NB4 (cell line): ENCODE measurements at regions not wholly inside any gene's neighbourhood (a gene's known extent, or its start where the extent isn't known, plus 50 kb on each side); places are given as distances from the start of the nearest gene placed in this dataset.

Experiments
- DNase-seq: peaks from one replicate; pipeline ENCODE4 v3.0.0; 2010; ENCODE audit warnings: low read depth
- H3K4me3 ChIP-seq: one replicate; pipeline ENCODE4 v1.5.1; 2011; ENCODE audit warnings: mild to moderate bottlenecking, low read depth, low read length, moderate library complexity
- CTCF ChIP-seq: IDR thresholded peaks from one replicate; pipeline ENCODE4 v1.5.1; 2012; ENCODE audit warnings: low read depth, low read length
- MAX ChIP-seq: IDR thresholded peaks from 2 replicates; pipeline ENCODE4 v1.6.1; 2011; ENCODE audit warnings: low read depth, low read length
- MYC ChIP-seq: IDR thresholded peaks from 2 replicates; pipeline ENCODE4 v1.6.1; 2011; ENCODE audit warnings: low read depth, low read length
- POLR2A ChIP-seq: IDR thresholded peaks from 2 replicates; pipeline ENCODE4 v1.6.1; 2011; ENCODE audit warnings: mild to moderate bottlenecking; ENCODE audit not compliant: insufficient read length; ENCODE audit errors: extremely low read depth

GRCh38 chrX:9087271-9088040 lies 53.5 kb upstream of the FAM9B start:
- TF ChIP-seq MYC (no peak), CTCF (no peak), MAX (no peak), POLR2A (no peak)
- no peak for DNase-seq
- H3K4me3 ChIP-seq: no peak overlapping the region

DNA sequence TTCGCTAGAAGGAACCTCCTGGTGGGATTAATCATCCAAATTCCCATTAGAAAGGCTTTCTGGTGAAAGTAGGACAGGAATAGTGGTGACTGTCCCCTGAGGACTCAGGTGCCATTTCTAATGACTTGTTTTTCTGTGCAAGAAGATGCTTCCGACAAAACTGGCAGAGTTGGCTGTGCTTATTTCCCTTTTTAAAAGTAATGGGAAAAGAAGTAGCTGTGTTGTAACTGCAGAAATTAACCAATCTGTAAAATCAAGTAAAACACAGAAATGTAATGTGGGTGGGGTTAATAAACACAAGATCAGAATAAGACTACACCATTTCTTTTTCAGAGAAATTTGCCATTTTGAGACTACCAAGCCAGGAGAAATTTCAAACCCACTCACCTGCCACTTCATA lies 55.0 kb upstream of the FAM9B start:
- DNase-seq: no peak
- no peak for TF ChIP-seq MAX
- TF ChIP-seq CTCF: no peak
- no peak for TF ChIP-seq MYC
- TF ChIP-seq POLR2A: no peak
- no peak overlapping the region for H3K4me3 ChIP-seq

GRCh38 chrX:9090766-9091165 lies 56.8 kb upstream of the FAM9B start:
- DNase-seq: no peak
- TF ChIP-seq MYC (no peak), POLR2A (no peak), MAX (no peak), CTCF (no peak)
- no peak overlapping the region for H3K4me3 ChIP-seq

GRCh38 chrX:9091258-9091657 lies 57.3 kb upstream of the FAM9B start:
- TF ChIP-seq MAX (no peak), MYC (no peak), POLR2A (no peak), CTCF (no peak)
- no peak overlapping the region for H3K4me3 ChIP-seq
- no peak for DNase-seq

DNA sequence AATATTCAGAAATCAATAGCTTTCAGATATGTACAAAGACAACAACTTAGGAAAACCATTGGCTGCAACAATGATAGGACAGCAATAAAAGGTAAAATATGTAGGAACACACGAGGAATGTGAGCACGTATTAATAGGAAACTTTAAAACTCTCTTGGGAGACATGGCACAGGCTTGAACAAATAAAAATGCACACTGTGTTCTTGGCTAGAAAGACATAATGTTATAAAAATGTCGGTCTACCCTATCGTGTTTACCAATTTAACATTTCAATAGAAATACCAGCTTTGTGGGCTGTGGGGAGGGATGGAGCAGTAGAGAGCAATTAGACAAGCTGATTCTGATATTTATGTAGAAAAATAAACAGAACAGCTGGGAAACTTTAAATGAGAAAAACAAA lies 69.0 kb upstream of the FAM9B start:
- H3K4me3 ChIP-seq: no peak overlapping the region
- no peak for DNase-seq
- no peak for TF ChIP-seq CTCF
- no peak for TF ChIP-seq POLR2A
- TF ChIP-seq MYC: no peak
- no peak for TF ChIP-seq MAX
